ENCODE measurements at regions not wholly inside any gene's neighbourhood (a gene's known extent, or its start where the extent isn't known, plus 50 kb on each side); places are given as distances from the start of the nearest gene placed in this dataset.

- Histone ChIP-seq H3K79me2 (ENCODE audit: insufficient read depth, low read depth) (no peaks in the 10 kb centered on the region), H3K4me1 (ENCODE audit: low read depth, poor library complexity, severe bottlenecking) (no peaks in the 10 kb centered on the region), H4K20me1 (ENCODE audit: insufficient read depth) (no peaks in the 10 kb centered on the region), H3K27me3 (ENCODE audit: insufficient read depth, low read depth) (no peaks in the 10 kb centered on the region), H3K27ac (no peak overlapping the region), H3K36me3 (ENCODE audit: insufficient read depth) (no peaks in the 10 kb centered on the region), H3K4me3 (IDR thresholded peaks at IDR 0.05; ENCODE audit: insufficient read depth, low read depth, low read length) (no peak overlapping the region), H3K9ac (no peak overlapping the region), H3K4me2 (no peak overlapping the region), H2AFZ (ENCODE audit: low read depth) (no peak overlapping the region)
- TF ChIP-seq, protein P1, sequence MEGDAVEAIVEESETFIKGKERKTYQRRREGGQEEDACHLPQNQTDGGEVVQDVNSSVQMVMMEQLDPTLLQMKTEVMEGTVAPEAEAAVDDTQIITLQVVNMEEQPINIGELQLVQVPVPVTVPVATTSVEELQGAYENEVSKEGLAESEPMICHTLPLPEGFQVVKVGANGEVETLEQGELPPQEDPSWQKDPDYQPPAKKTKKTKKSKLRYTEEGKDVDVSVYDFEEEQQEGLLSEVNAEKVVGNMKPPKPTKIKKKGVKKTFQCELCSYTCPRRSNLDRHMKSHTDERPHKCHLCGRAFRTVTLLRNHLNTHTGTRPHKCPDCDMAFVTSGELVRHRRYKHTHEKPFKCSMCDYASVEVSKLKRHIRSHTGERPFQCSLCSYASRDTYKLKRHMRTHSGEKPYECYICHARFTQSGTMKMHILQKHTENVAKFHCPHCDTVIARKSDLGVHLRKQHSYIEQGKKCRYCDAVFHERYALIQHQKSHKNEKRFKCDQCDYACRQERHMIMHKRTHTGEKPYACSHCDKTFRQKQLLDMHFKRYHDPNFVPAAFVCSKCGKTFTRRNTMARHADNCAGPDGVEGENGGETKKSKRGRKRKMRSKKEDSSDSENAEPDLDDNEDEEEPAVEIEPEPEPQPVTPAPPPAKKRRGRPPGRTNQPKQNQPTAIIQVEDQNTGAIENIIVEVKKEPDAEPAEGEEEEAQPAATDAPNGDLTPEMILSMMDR (conservative IDR thresholded peaks at IDR 0.05; ENCODE audit: low read depth, low read length) = no peak
These were observed 457.7 kb upstream of the SPRY2 start for GRCh38 chr13:80798576-80799133.

- TF ChIP-seq, protein P1 (conservative IDR thresholded peaks at IDR 0.05; ENCODE audit: low read depth, low read length) = no peak
- H2AFZ ChIP-seq (ENCODE audit: low read depth) = no peak overlapping the region
These were observed 446.7 kb upstream of the SPRY2 start for GRCh38 chr13:80787604-80788003.

GRCh38 chr13:80783926-80784565 lies 443.1 kb upstream of the SPRY2 start:
- no peaks in the 10 kb centered on the region for H3K79me2 ChIP-seq (ENCODE audit: insufficient read depth, low read depth)
- H4K20me1 ChIP-seq (ENCODE audit: insufficient read depth) = no peaks in the 10 kb centered on the region
- H2AFZ ChIP-seq (ENCODE audit: low read depth) = no peak overlapping the region
- no peak overlapping the region for H3K27ac ChIP-seq
- H3K27me3 ChIP-seq (ENCODE audit: insufficient read depth, low read depth) = no peaks in the 10 kb centered on the region
- H3K36me3 ChIP-seq (ENCODE audit: insufficient read depth) = no peaks in the 10 kb centered on the region
- no peak overlapping the region for H3K9ac ChIP-seq
- no peak overlapping the region for H3K4me2 ChIP-seq
- no peaks in the 10 kb centered on the region for H3K4me1 ChIP-seq (ENCODE audit: low read depth, poor library complexity, severe bottlenecking)
- TF ChIP-seq, protein P1 (conservative IDR thresholded peaks at IDR 0.05; ENCODE audit: low read depth, low read length) = no peak
- H3K4me3 ChIP-seq (IDR thresholded peaks at IDR 0.05; ENCODE audit: insufficient read depth, low read depth, low read length) = no peak overlapping the region

More at GRCh38 chr13:80787604-80788003, 446.7 kb upstream of the SPRY2 start:
- no peaks in the 10 kb centered on the region for H4K20me1 ChIP-seq (ENCODE audit: insufficient read depth)
- no peaks in the 10 kb centered on the region for H3K4me1 ChIP-seq (ENCODE audit: low read depth, poor library complexity, severe bottlenecking)
- no peak overlapping the region for H3K9ac ChIP-seq
- H3K27ac ChIP-seq = no peak overlapping the region
- no peak overlapping the region for H3K4me3 ChIP-seq (IDR thresholded peaks at IDR 0.05; ENCODE audit: insufficient read depth, low read depth, low read length)
- H3K79me2 ChIP-seq (ENCODE audit: insufficient read depth, low read depth) = no peaks in the 10 kb centered on the region
- no peaks in the 10 kb centered on the region for H3K36me3 ChIP-seq (ENCODE audit: insufficient read depth)
- H3K27me3 ChIP-seq (ENCODE audit: insufficient read depth, low read depth) = no peaks in the 10 kb centered on the region
- H3K4me2 ChIP-seq = no peak overlapping the region

DNA sequence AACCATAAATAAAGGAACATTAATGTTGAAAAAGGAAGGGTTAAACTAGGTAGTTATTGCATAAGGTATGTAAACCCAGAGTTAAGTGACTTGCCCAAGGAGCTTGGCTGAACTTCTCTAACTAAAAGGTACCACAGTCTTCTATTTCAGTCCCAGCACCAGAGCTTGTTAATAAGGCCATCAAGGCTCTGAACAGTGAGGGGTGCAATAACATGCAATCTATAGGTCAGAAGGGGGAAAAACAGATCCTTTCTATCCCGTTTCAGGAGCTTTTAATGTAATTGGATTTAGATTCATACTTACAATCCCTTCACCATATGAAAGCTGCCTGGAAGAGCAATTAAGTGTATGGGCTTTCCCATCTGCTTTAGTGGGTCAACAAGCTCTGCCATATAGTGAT lies 441.5 kb upstream of the SPRY2 start:
- TF ChIP-seq, protein P1 (conservative IDR thresholded peaks at IDR 0.05; ENCODE audit: low read depth, low read length) = no peak
- Histone ChIP-seq H3K9ac (no peak overlapping the region), H2AFZ (ENCODE audit: low read depth) (no peak overlapping the region), H3K36me3 (ENCODE audit: insufficient read depth) (no peaks in the 10 kb centered on the region), H3K27me3 (ENCODE audit: insufficient read depth, low read depth) (no peaks in the 10 kb centered on the region), H3K79me2 (ENCODE audit: insufficient read depth, low read depth) (no peaks in the 10 kb centered on the region), H3K4me2 (no peak overlapping the region), H3K4me1 (ENCODE audit: low read depth, poor library complexity, severe bottlenecking) (no peaks in the 10 kb centered on the region), H3K4me3 (IDR thresholded peaks at IDR 0.05; ENCODE audit: insufficient read depth, low read depth, low read length) (no peak overlapping the region), H4K20me1 (ENCODE audit: insufficient read depth) (no peaks in the 10 kb centered on the region), H3K27ac (no peak overlapping the region)

Measured in KMS-11 (cell line).